HG02870 (cell line): ENCODE measurements at regions not wholly inside any gene's neighbourhood (a gene's known extent, or its start where the extent isn't known, plus 50 kb on each side); places are given as distances from the start of the nearest gene placed in this dataset.

ENCODE experiments used
- ATAC-seq: cut with Tn5 transposase; IDR thresholded peaks from one replicate; pipeline ENCODE4 v1.9.1; 2021; ENCODE audit warnings: mild to moderate bottlenecking, moderate library complexity; ENCODE audit not compliant: unreplicated experiment

DNA sequence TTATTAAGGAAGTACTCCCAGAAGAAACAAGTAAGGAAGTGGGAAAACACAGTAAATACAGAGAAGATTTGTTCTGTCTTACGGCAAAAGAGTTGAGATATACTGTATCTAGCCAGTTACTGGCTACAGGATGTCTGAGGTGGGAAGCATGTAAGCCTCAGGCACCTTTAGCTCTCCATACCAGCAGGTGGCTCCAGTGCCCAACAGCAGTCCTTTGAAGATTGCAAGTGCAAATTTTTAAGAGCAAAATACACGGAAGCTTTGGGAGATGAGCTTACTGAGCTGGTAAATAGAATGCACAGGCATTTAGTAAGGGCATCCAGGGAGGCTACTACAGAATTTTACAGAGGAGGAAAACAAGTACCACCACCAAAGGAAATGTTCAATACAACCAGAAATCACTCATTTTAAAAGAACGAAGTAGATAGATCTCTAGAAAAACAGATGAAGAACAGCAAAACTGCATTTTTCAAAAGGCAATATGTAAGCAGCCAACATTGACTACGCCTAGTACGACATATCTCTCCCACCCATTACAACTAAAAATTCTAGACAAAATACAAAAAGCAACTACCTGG lies 57.9 kb upstream of the VSTM2B start:
- no peak for ATAC-seq

DNA sequence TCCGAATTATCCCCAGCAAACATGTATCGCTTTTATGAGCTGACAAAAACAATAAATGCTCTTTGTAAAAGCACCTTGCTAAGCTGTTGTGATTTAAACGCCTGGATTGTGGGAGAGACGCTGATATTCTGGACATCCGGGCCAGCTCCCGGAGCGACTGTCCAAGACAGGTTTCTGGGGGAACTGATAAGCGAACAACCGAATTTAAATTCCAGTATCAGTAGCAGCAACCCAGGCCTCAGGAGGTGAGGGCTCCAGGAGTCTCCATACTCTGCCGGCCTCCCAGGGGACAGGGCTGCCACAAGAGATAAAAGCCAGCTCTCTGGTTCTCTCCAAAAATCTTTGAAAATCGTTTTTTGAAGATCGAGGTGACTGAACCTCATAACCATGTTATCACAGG lies 50.3 kb upstream of the VSTM2B start:
- ATAC-seq: no peak
